ENCODE measurements at regions not wholly inside any gene's neighbourhood (a gene's known extent, or its start where the extent isn't known, plus 50 kb on each side); places are given as distances from the start of the nearest gene placed in this dataset.

DNA sequence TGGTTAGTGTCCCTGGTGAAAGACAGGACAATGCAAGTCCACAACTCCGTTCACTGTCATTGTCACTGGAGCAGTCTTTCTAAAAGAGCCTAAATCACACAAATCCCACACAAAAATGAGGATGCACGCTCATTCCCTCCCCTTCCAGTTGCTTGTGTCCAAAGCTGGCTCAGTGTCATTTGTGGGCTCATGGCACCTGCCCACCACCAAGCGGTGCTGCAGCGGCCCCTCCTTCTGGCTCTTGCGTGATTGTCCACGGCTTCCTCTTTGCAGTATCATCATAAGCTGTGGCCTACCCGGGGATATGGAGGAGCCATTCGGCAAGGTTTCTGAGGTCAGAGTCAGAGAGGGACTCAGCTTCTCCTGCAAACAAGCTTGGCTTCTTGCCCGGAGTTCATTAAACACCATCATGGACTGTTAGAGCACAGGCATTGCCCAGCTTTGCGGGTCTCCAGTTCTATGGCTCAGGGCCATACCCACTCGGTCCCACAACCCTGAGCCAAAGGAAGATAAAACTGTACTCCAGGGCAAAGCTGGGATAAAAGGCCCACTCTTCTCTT lies 179.4 kb upstream of the AGAP1 start:
- DNase-seq = peak; percentile 13 to 19

DNA sequence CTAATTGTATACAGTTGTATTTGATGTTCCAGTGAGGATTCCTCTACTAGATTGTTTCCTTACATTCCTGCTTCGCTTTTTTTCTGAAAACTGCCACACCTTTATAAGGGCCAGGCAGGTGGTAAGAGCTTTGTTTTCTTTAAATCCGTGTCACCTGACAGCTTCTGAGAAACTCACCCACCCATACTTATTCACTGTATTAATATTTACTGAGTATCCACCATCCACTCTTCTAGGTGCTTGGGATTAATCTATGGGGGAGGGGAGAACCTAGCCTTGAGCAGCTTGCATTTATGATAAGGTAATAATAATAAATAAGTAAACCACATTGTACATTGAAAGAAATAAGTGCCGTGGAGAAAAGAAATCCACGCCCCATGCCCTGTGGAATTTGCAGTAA lies 174.7 kb upstream of the AGAP1 start:
- DNase-seq = no peak

DNA sequence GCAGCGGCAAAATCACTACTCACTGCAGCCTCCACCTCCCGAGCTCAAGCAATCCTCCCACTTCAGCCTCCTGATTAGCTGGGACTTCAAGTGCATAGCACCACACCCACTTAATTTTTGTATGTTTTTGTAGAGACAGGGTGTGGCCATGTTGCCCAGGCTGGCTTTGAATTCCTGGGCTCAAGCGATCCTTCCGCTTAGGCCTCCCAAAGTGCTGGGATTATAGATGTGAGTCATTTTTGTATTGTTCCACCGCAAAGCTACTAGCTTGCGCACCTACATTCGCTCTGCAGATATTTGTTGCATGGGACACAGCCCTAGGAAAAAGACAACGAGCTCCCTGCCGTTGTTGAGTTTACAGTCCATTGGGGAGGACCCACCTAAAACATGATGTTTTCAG lies 173.5 kb upstream of the AGAP1 start:
- DNase-seq = no peak

DNA sequence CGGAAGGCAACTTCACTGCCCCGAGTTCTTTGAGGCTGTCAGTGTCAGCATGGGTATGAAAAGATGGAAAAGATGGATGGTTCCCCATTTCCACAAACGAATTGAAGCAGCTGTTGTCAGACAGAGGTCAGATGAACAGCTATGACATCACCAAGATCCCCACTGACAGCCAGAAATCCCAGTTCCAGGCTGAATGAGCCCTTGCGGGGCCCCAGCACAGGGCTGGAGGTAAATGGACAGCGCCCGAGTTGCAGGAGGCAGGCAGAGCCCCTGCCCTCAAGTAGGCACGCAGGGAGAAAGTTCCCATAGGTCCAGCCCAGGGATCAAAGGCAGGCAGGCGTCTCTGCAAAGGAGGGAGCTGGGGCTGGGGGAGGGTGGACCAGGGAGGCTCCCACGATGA lies 169.5 kb upstream of the AGAP1 start:
- DNase-seq = no peak

DNA sequence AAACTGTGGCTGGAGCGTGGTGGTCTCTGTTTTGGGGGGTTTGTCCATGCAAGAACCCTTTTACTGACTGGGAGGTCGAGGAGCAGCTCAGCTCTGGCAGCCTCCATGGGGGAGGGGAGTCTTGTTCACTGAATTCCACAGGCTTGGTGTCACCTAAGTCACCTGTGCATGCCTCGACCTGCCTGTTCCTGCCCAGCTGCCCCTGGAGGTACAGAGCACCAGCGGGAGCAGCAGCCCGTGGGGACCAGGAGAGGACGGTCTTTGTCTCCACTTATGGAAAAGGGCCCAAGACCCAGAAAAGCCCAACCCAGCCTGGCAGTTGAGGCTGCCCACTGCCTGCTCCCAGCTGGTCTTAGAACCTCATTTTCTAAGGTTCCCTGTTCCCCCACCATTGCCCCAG lies 168.7 kb upstream of the AGAP1 start:
- DNase-seq = no peak

DNA sequence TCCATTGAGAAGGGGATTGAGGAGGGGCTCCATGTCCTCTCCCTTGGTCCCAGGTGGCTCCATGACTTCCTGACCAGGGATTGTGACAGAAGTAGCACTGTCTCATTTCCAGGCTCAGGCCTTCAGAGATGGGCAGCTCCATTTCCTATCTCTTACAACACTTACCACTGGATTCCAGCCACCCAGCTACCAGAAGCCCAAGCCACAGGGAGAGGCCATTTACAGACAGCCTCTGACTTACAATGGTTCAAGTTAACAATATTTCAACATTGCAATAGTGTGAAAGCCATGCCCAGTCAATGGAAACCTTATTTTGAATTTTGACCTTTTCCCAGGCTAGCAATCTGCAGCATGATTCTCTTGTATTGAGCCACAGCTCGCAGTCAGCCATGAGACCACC lies 164.9 kb upstream of the AGAP1 start:
- no peak for DNase-seq

DNA sequence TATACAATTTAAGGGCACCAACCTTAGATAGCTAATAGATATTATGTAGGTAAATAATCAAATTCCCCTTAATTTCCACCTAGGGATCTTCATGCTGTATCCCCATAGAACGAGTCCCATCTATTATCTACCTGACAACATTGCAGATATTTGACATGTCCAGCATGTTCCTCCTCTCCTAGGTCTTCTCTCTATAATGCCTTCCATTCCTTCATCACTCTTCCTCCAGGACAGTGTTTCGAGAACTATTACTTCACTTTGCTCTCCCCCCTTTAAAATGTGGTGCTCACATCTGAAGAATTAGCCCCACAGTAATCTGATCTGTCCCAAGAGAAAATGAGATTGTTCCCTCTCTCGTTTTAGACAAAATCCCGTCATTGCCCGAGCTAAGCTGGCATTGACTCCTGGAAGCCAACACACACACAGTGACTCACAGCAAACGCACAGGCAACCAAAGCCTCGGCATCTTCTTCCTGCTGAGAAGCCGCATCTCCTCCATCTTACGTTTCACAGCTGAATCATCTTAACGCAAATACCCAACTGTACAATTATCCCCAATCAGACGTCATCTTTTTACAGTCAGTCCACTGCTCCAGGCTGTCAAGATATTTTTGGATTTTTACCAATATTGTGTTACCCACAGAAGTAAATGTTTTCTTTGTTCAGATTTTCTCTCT lies 162.9 kb upstream of the AGAP1 start:
- DNase-seq = peak in 1 of 2 experiments; percentile 29

DNA sequence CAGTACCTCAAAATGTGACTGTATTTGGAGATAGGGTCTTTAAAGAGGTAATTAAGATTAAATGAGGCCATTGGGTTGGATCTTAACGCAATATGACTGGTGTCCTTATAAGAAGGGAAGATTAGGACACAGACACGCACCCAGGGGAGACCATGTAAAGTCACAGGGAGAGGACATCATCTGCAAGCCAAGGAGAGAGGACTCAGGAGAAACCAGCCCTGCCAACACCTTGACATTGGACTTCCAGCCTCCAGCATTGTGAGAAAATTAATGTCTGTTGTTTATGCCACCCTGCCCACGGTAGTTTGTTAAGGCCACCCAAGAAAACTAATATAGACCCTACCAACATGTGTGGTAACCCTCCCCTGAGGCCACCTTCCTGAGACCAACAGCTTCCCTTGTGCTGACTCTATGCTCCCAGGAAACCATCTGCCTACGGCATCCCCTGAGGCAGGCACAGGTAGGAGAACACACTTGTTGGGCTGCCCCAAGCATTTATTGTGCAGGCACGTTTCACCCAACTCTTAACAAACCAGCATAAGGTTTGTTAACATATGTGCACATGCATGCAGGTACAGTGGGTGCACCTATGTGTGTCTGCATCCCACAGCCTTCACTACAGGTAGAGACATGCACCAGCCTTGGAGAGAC lies 161.5 kb upstream of the AGAP1 start:
- DNase-seq = no peak

DNA sequence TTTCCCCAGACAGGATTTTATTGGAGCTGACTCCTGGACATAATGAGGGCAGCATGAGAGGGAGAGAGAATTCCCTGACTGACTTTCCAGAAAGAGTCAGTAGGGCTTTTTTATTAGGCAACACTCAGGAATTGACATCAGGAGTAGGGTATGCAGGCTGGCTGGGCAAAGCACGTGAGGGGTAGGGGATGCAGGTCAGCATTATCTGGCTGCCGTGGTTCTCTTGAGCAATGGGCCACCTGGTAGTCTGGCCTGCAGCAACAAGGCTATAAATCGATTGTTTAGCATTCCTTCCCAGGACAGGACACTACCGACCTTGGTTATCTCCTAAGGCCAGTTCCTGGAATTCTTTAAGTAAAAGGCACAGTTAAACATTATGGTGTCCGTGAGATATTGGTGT lies 160.8 kb upstream of the AGAP1 start:
- no peak for DNase-seq

DNA sequence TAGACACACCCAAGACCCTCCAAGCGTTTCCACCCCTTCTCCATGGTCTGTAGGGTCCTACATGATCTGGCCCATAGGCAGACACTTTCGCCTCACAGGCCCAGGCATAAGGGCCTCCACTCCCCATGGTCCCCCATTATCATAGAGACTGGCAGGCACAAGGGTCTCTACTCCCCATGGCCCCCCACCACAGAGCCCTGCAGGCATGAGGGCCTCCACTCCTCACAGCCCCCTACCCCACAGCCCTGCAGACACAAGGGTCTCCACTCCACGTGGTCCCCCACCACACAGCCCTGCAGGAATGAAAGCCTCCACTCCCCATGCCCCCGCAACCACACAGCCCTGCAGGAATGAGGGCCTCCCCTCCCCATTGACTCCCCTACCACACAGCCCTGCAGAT lies 159.7 kb upstream of the AGAP1 start:
- DNase-seq = no peak

DNA sequence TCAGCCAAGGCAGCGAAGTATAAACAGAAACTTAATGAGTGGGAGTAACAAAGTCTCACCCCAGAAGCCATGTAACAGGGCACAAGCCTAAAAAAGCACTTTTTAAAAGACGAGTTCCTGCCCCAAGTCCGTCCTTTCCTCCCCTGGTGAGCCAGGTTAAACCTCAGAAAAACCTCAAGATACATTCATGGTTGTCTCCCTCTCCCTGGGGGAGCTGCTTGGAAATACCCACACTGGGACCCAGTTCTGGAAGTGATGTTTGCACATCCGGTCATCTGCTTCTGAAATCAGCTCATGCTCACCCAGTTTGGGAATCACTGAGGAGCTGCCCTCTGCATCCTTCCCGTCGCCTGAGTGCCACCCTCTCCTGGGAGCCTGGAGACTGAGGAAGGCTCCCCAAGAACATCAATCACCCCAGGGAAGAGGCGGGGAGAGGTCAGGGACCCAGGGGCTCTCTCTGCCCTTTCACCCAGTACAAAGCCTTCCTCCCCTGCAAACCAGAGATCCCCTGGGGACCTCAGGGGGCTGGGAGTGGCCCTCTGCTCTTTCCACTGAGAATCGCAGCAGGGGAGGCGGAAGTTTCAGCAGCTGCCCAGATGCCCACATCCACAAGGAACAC lies 150.6 kb upstream of the AGAP1 start:
- DNase-seq = no peak

DNA sequence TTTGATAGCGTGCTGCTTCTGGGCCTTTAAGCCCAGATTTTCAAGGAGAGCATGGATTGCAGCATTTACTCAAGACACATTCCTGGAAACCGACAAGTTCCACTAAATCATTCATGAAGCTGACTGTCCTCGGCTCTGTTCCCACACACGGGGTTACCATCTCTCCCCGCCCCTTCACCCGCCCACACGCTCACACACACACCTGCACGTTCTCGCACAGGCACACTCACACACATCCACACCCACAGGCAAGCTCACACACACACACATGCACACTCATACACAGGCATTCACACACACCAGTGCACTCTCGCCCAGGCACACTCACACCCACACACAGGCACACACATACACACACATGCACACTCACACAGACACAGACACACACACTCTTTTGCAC lies 150.0 kb upstream of the AGAP1 start:
- DNase-seq = no peak

DNA sequence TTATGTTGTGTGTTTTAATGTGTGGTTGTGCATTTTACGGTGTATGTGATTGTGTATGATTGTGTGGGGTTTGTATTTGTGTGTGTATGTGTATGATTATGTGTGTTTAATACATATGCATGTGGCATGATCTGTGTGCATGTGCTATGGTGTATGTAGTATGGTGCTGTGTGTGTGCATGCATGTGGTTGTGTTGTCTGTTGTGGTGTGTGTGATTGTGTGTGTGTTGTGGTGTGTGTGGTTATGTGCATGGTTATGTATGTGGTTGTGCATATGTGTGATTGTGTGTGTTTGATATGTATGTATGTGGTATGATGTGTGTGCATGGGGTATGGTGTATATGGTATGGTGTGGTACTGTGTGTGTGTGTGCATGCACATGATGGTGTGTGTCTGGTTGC lies 148.1 kb upstream of the AGAP1 start:
- no peak for DNase-seq

DNA sequence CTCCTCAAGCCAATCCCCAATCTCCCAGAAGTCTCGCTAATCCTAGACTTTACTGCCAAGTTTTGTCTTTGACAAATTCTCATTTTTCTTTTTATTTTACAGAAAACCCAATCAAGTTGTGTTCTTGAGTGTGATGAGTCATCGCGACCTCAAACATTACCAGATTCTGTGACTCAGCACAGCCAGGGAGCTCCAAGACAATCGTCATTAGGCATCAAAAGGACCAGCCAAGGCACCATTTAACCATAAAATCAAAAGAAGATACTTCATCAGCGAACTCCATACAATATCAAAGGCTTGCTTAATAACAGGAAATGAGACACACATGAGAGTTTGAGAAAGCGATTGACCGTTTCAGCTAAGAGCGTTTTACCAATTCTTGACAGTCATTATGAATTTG lies 146.2 kb upstream of the AGAP1 start:
- no peak for DNase-seq

DNA sequence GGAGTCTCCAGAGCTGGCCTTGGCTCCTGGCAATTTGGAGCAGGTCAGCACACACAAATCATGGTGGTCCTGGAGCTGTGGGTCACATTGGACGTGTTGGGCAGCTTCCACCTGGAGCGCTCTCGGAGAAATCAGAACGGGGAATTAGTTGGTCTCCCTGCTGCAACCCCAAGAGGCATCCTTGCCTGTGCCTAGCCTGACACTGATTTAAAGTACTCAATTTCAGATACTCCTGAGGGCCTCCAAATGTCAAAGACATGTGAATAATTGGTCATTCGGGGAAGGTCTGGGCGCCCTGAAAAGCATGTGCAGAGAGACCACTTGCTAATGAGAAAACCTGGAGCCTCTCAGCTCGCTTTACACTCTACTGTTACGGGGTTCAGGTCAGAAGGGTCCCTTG lies 145.5 kb upstream of the AGAP1 start:
- no peak for DNase-seq

DNA sequence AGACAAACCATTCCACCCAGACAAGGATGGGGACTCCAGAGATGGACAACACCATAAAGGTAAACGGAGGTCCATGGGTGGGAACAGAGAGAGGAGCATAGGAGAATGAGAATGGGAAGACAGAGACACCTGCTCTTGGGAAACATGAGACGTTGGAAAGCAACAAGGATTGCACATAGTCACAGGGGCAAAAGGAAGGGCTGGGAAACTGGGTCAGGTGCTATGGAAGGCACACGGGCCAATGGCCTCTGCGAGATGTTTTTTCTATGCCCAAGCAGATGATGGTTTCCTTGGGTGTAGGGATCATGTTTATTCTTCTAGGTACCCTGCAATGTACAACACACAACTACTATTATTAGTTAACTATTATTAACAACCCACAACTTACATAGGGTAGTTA lies 143.6 kb upstream of the AGAP1 start:
- no peak for DNase-seq

DNA sequence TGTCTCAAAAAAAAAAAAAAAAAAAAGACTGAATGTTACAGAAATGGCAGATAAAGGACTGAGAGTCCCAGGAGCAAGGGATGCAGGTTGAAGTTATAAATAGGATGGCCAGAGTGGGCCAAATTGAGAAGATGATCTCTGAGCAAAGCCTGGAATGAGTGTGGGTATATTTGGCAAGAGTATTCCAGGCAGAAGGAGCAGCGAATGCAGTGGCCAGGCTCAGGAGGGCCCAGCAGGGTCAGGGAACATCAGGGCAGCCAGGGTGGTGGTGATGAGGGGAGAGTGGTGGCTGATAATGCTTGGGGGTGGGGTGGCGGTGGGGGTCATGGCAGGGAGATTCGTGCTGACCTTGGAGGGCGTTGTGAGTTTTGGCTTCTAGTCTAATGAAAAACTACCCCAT lies 141.3 kb upstream of the AGAP1 start:
- DNase-seq = no peak

DNA sequence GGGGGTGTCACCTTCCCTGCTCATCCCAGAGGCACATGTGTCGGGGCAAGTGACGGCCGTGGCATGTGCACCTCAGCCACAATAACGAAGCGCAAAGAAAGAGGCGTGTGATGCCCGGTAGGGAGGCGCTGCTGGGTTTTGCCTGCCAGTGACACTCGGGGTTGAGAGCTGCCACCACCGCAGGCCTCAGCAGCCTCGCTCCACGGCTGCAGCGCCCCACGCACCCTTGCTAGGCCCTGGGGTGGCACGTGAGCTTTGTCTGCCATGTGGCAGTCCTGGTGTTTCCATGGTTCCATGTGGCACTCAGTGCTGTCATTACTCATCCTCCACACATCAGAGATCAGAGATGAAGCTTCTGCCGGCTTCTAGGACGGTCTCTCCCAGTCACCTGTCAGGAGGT lies 136.0 kb upstream of the AGAP1 start:
- DNase-seq = no peak

DNA sequence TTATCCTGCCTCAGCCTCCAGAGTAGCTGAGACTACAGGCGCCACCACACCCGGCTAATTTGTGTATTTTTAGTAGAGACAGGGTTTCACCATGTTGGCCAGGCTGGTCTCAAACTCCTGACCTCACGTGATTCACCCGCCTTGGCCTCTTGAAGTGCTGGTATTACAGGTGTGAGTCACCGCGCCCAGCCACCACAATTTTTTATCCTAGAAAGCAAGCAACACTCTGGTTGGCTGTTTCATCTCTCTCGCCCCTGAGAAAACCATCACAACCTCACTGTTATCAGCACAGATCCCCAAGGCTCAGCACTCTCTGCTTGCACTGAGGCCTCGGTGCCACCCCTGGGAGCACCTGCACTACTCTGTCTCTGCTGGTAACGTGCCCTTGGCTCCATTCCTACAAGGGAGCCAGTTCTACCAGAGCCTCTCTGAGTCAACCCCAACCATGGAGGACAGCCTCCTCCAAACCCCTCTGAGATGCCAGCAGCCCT lies 134.8 kb upstream of the AGAP1 start:
- DNase-seq = no peak

DNA sequence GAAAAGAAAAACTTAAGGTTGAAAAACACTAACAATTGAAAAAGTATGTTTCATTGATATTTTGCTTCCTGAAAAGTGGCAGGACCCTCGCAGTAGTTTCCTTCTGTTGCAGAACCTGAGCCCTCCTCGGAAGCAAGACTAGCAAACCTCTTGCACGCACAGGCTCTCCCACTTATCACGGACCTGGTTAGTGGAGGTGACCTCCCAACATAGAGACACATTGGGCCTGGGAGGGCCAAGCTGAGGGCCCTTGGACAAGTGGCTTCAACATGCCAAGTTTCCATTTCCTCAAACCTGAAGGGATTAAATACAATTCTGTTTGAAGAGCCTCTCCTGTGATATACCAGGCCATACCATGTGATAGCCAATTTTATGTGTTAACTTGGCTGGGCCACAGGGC lies 133.4 kb upstream of the AGAP1 start:
- DNase-seq = no peak

DNA sequence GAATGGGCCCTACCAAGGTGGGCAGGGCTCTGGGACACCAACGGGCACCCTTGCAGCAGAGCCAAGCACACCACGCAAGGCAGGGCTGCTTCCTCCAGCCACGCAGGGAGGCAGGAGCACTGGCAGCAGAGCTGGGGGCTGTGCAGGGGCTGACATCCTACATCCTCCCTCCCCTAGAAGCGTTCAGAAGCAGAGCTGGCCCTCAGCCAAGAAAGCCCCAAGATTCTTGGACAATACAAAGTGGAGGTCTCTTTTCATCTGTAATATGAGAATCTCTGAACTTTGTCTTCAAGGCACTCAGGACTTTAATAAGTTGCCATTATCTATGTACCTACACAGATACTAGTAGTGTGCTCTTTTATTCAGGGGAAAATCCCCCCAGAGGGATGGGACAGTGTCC lies 128.1 kb upstream of the AGAP1 start:
- DNase-seq = no peak

DNA sequence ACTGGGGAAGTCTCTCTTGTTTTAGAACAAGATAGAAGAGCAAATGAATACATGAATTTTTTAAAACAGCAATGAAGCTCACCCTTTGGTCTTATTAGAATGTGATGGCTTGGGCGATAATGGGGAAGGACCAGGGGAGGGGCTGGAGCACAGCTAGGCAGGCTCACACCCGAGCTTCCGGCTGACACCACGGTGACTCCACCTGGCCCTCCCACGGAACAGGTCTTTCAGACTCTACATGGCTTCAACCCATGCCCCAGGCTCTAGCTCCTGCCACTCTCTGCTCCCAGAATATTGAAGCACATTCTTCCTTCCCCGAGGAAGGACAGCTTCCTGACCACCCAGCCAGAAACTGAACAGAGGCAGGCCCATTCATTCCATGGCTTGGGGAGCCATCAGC lies 127.5 kb upstream of the AGAP1 start:
- DNase-seq = no peak

DNA sequence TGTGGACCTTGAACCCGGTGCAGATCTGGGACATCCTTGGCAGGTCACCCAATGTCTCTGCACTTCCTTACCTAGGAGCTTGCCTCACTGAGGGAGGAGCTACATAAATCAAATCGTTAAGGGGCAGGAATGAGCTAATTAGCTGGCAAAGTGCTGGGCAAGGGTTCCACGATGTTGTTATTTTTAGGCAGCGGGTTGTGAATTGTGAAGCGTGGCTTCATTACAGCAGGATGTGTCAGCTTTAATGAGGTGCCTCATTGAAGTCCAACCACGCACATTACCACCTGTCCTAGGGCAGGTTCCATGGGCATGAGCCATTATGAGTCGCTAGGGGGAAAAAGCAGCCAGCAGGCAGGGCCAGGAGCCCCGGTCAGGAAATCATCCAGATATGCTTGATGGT lies 127.0 kb upstream of the AGAP1 start:
- no peak for DNase-seq

DNA sequence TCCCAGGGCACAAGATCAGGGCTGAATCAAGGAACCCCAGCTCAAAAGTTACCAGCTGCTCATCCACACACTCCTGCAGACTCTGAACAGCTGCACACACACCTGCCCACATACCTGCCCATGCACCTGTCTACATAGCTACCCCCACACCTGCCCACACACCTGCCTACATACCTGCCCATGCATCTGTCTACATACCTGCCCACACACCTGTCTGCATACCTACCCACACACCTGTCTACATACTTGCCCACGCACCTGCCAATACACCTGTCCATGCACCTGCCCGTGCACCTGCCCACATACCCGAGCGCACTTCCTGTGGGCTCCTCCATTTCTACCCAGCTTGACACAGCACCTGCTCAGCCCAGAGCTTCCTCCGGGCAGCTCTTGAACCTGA lies 122.8 kb upstream of the AGAP1 start:
- no peak for DNase-seq
